OCI-LY3 (cell line): ENCODE measurements at regions not wholly inside any gene's neighbourhood (a gene's known extent, or its start where the extent isn't known, plus 50 kb on each side); places are given as distances from the start of the nearest gene placed in this dataset.

Source experiments
- H2AFZ ChIP-seq: fragments of 200-600, 300-600 bp; shearing (Covaris generic); 2 replicates; pipeline ENCODE4 v1.6.0; 2014; ENCODE audit warnings: antibody characterized with exemption, low read depth, low read length
- H3K27ac ChIP-seq: fragments of 200-600, 300-600 bp; sonication (generic); 2 replicates; pipeline ENCODE4 v1.5.1; 2014; ENCODE audit warnings: mild to moderate bottlenecking, low read length, moderate library complexity, mixed read lengths
- H3K27me3 ChIP-seq: fragments of 200-600, 300-600 bp; sonication (generic); 2 replicates; pipeline ENCODE4 v1.6.1; 2014; ENCODE audit warnings: low read depth, low read length, mixed read lengths
- H3K36me3 ChIP-seq: fragments of 200-600, 300-600 bp; sonication (generic); replicated peaks from 2 replicates; pipeline ENCODE3; 2014; ENCODE audit warnings: low read depth, low read length, mixed read lengths
- H3K4me1 ChIP-seq: fragments of 300-600, 200-600 bp; sonication (generic); 2 replicates; pipeline ENCODE4 v1.6.1; 2014; ENCODE audit warnings: low read length, mixed read lengths
- H3K4me2 ChIP-seq: fragments of 200-600, 300-600 bp; sonication (generic); 2 replicates; pipeline ENCODE4 v1.6.1; 2014; ENCODE audit warnings: low read length, mixed read lengths
- H3K4me3 ChIP-seq: fragments of 300-600, 200-600 bp; sonication (generic); 2 replicates; pipeline ENCODE4 v1.5.1; 2014; ENCODE audit warnings: antibody characterized with exemption, mild to moderate bottlenecking, low read length, moderate library complexity
- H3K79me2 ChIP-seq: fragments of 300-600, 200-600 bp; shearing (Covaris generic); 2 replicates; pipeline ENCODE4 v1.6.1; 2014; ENCODE audit warnings: mild to moderate bottlenecking, low read length, mixed read lengths
- H3K9ac ChIP-seq: fragments of 300-600, 200-600 bp; shearing (Covaris generic); 2 replicates; pipeline ENCODE4 v1.6.0; 2014; ENCODE audit warnings: mild to moderate bottlenecking, low read length, moderate library complexity
- H3K9me3 ChIP-seq: fragments of 200-600, 300-600 bp; shearing (Covaris generic); 2 replicates; pipeline ENCODE4 v1.6.1; 2014; ENCODE audit warnings: low read length, mixed read lengths; ENCODE audit not compliant: insufficient read depth
- H4K20me1 ChIP-seq: fragments of 200-600, 300-600 bp; sonication (generic); 2 replicates; pipeline ENCODE4 v1.6.1; 2016; ENCODE audit warnings: low read length, mixed read lengths; ENCODE audit not compliant: insufficient read depth
- EZH2phosphoT487 ChIP-seq: fragments of 200-600 bp; shearing (Covaris generic); IDR thresholded peaks from 2 replicates; pipeline ENCODE4 v1.6.1; 2018; ENCODE audit warnings: antibody characterized with exemption, mixed run types, low read depth
- TF ChIP-seq, protein P1 (sequence below): fragments of 200-600, 300-600 bp; sonication (generic); IDR thresholded peaks from 2 replicates; pipeline ENCODE4 v1.5.1; 2014; ENCODE audit warnings: antibody characterized with exemption, low read length, low read depth

DNA sequence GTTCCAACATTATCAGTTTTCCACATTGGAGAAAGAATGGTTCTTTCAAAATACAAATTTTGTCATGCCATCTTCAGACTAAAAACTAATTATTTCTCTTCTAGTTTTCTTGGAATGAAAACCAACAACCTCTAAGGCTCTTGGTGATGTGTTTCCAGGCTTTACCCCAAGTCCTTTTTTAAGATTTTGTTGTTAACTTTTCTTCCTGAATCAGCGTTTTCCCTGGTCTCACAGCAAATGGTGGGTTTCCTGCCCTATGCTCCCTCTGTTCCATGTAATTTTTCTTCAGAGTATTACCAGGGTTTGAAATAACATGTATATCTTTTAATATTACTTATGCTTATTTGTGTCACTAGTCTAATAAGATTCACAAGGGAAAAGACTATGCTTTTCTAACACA is 1311.9 kb downstream of the LRFN5 start:
- TF ChIP-seq EZH2phosphoT487 = no peak
- TF ChIP-seq, protein P1, sequence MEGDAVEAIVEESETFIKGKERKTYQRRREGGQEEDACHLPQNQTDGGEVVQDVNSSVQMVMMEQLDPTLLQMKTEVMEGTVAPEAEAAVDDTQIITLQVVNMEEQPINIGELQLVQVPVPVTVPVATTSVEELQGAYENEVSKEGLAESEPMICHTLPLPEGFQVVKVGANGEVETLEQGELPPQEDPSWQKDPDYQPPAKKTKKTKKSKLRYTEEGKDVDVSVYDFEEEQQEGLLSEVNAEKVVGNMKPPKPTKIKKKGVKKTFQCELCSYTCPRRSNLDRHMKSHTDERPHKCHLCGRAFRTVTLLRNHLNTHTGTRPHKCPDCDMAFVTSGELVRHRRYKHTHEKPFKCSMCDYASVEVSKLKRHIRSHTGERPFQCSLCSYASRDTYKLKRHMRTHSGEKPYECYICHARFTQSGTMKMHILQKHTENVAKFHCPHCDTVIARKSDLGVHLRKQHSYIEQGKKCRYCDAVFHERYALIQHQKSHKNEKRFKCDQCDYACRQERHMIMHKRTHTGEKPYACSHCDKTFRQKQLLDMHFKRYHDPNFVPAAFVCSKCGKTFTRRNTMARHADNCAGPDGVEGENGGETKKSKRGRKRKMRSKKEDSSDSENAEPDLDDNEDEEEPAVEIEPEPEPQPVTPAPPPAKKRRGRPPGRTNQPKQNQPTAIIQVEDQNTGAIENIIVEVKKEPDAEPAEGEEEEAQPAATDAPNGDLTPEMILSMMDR = no peak
- Histone ChIP-seq H3K27ac (no peak overlapping the region), H3K9ac (no peak overlapping the region), H3K9me3 (no peaks in the 10 kb centered on the region), H4K20me1 (no peaks in the 10 kb centered on the region), H3K36me3 (no peaks in the 10 kb centered on the region), H3K27me3 (no peaks in the 10 kb centered on the region), H3K4me2 (no peak overlapping the region), H3K4me1 (no peaks in the 10 kb centered on the region), H3K4me3 (no peak overlapping the region), H3K79me2 (no peaks in the 10 kb centered on the region), H2AFZ (no peak overlapping the region)

DNA sequence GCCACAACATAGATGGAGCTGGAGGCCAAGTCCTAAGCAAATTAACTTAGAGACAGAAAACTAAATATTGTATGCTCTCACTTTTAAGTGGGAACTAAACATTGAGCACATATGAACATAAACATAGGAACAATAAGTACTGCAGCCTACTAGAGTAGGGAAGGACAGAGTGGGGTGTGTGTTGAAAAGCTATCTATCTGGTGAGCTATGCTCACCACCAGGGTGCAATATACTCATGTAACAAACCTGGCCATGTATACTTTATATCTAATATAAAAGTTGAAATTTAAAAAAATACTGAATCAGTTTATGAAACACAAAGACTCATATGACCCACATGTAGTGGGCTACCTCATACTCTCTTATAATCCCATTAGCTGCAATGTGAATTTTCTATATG is 1305.0 kb downstream of the LRFN5 start:
- Histone ChIP-seq H4K20me1 (no peaks in the 10 kb centered on the region), H3K4me1 (no peaks in the 10 kb centered on the region), H3K27me3 (no peaks in the 10 kb centered on the region), H3K4me3 (no peak overlapping the region), H3K9me3 (no peaks in the 10 kb centered on the region), H2AFZ (no peak overlapping the region), H3K4me2 (no peak overlapping the region), H3K79me2 (no peaks in the 10 kb centered on the region), H3K9ac (no peak overlapping the region), H3K36me3 (no peaks in the 10 kb centered on the region), H3K27ac (no peak overlapping the region)
- TF ChIP-seq, protein P1 = peak; percentile 16
- TF ChIP-seq EZH2phosphoT487 = no peak

DNA sequence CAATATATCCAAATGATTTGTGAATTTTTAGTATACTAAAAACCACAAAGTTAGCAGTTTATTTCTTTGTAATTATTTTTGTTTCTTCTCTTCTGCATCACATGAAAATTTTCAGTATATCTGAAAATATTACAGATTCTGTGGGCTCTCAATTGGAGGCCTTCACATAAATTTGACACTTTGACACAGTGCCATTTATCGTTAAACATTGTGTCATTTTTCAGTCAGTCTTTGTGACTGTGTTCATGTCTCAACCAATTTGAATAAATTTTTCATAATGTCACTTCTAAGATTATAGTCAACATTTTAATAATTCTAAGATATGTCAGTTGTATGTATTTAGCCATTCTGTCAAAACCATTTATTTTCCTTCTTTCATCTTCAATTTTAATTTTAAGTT is 1303.0 kb downstream of the LRFN5 start:
- H3K9me3 ChIP-seq = no peaks in the 10 kb centered on the region
- no peak overlapping the region for H3K9ac ChIP-seq
- H3K79me2 ChIP-seq = no peaks in the 10 kb centered on the region
- H3K4me2 ChIP-seq = no peak overlapping the region
- H3K4me1 ChIP-seq = no peaks in the 10 kb centered on the region
- no peaks in the 10 kb centered on the region for H4K20me1 ChIP-seq
- no peak overlapping the region for H3K27ac ChIP-seq
- H2AFZ ChIP-seq = no peak overlapping the region
- H3K36me3 ChIP-seq = no peaks in the 10 kb centered on the region
- no peaks in the 10 kb centered on the region for H3K27me3 ChIP-seq
- TF ChIP-seq EZH2phosphoT487 = no peak
- TF ChIP-seq, protein P1 = no peak
- H3K4me3 ChIP-seq = no peak overlapping the region

DNA sequence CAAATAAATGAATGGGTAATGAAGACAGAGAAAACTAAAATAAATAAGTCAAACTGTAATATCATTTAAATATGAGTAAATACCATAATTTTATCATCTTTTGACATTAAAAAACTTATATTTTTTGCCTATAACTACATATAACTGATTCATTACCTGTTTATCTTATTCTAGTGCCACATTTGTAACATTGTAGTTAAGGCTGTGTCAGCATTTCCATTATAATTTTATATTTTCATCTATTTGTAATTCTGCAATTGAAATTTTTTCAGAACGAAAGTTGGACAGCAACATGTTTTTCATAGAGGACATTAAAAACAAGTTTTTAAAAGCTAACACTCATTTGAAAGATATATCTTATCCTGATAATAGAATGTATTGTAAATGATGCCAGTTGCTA is 1286.5 kb downstream of the LRFN5 start:
- H4K20me1 ChIP-seq = no peaks in the 10 kb centered on the region
- no peak overlapping the region for H3K9ac ChIP-seq
- no peaks in the 10 kb centered on the region for H3K4me1 ChIP-seq
- no peak overlapping the region for H3K4me2 ChIP-seq
- H3K36me3 ChIP-seq = no peaks in the 10 kb centered on the region
- no peaks in the 10 kb centered on the region for H3K79me2 ChIP-seq
- TF ChIP-seq, protein P1 = no peak
- TF ChIP-seq EZH2phosphoT487 = no peak
- no peak overlapping the region for H3K27ac ChIP-seq
- H3K4me3 ChIP-seq = no peak overlapping the region
- H2AFZ ChIP-seq = no peak overlapping the region
- no peaks in the 10 kb centered on the region for H3K9me3 ChIP-seq
- H3K27me3 ChIP-seq = no peaks in the 10 kb centered on the region
